Daoy (cell line): ENCODE measurements at regions not wholly inside any gene's neighbourhood (a gene's known extent, or its start where the extent isn't known, plus 50 kb on each side); places are given as distances from the start of the nearest gene placed in this dataset.

Source experiments
- DNase-seq: peaks from one replicate; pipeline ENCODE4 v3.0.0-alpha.2; 2015; ENCODE audit warnings: low read depth

DNA sequence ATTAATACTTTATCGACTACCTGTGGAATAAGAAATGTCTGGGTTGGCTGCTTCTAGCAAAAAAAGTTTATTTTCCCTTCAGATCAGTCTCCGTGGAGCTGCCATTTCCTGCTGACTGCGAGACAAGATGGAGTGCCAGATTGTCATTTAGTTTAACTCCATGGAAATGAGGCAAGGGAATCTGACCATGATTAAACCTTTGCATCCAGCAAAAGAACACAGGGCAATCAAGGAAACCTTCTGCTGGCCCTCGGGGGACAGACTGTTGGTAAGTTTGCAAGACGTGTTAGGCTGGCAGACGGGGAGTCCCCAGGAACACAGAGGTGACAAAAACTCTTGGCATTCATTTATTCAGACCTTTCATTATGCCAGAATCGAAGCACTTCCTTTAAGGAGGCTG is 52.2 kb upstream of the SPACA1 start:
- no peak for DNase-seq

DNA sequence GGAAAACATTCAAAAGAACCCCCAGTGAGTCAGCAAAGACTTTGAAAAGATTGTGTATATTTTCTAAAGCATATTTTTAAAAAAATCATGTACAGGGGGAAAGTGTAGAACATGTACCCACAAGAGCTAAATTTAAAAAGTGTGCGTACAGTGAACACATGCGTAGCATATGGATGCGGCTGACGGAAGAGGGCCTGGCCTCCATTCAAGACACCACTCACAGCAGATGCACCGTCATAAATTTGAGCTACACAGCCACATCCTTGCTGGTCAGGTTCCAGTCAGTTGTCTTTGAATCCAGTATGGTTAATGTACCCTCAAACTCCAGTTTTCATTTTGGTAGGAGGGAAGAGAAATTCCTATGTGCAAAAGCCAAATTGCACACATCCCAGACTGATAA is 54.3 kb upstream of the SPACA1 start:
- DNase-seq, result no peak

- DNase-seq, result no peak
These were observed 56.8 kb upstream of the SPACA1 start for GRCh38 chr6:87990871-87991270.

DNA sequence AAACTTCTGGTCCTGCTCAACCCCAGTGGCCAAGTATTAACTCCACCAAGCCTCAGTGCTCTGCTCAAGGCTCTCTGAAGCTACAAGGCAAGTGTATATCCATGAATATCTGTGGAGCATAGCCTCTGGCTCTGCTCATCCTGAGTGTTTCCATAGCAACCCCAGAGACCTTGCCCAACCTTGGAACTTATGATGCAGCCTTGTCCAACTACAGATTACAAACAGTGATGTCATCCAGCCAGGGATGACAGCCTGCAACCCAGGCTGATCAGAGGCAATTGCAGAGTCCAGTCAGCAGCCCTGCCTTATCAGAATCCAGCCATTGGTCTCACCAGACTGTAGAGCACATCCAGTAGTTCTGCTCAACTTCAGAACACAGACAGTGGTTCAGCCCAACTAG is 65.5 kb upstream of the SPACA1 start:
- no peak for DNase-seq

- DNase-seq, result no peak
These were observed 67.9 kb upstream of the SPACA1 start for GRCh38 chr6:87979737-87980136.

DNA sequence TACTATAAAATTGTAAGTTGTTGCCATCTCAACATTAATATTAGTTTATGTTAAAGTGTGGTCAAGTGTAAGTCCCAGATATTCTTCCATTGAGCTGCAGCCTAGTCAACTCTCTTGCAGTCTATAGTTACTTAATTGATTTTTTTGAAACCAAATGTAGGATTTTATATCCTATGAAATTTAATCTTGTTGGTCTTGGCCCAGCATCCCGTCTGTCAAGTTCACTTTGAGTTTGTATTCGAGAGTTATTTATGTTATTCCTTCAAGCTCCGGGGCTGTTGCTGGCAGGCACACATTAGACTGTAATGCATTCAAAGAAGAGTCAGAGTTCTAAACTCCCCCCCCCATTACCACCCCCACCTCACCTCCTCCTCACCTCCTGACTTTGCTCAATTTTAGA is 71.0 kb upstream of the SPACA1 start:
- DNase-seq, result no peak

DNA sequence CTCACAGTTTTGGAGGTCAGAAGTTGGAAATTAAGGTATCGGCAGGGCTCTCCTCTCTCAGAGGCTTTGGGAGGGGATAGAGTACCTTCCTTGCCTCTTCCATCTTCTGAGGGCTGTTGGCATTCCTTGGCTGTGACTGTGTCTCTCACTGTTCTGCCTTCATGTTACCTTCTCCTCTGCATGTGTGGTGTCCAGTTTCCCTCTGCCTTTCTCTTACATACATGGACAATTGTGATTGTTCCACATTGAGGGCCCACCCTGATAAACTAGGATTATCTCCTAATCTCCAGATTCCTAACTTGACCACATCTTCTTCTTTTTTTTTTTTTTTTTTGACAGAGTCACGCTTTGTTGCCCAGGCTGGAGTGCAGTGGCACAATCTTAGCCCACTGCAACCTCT is 72.1 kb upstream of the SPACA1 start:
- no peak for DNase-seq

DNA sequence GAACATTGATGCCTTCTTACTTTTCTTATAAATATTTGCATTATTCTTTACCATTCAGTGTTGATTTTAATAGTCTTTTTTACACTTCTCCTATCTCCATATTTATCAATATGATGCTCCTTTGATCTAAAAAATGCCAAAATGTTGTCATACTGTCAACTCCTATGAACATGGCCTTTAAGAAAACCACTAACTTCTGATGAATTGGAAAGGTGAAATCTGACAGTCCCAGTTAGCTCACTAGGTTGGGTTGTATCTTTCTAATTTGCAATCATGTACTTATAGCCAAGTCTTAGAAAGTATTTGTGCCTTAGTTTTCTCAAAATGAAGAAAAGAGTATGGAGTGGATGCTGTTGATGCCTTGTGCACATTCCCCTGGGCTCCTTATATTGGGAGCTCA is 75.4 kb upstream of the SPACA1 start:
- DNase-seq, result no peak

GRCh38 chr6:87971605-87972262 is 75.9 kb upstream of the SPACA1 start:
- no peak for DNase-seq

GRCh38 chr6:87968435-87969278 is 79.0 kb upstream of the SPACA1 start:
- DNase-seq, result peak; percentile 11

DNA sequence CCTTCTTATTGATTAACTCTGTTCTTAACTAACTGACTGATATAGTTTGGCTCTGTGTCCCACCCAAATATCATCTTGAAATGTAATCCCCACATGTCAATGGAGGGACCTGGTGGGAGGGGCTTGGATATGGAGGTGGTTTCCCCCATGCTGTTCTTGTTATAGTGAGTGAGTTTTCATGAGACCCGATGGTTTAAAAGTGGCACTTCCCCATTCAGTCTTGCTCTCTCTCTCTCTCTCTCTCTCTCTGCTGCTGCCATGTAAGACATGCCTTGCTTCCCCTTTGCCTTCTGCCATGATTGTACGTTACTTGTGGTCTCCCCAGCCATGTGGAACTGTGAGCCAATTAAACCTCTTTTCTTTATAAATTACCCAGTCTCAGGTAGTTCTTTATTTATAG is 81.8 kb upstream of the SPACA1 start:
- no peak for DNase-seq

DNA sequence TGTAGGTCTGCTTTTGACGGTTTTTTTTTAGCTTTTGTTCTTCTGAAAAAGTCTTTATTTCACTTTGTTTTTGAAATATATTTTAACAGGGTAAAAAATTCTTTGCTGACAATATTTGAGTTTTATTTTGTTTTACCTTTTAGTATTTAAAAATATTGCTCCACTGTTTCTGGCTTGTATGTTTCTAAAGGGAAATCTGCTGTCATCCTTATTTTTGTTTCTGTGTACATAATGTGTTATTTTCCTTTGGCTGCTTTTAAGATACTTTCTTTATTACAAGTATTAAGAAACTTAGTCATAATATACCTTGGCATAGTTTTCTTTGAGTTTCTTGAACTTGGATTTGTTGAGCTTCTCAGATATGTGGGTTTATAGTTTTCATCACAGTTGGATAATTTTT is 88.6 kb upstream of the SPACA1 start:
- DNase-seq, result no peak

- no peak for DNase-seq
These were observed 95.9 kb upstream of the SPACA1 start for GRCh38 chr6:87951751-87952150.

GRCh38 chr6:87950614-87951013 is 97.0 kb upstream of the SPACA1 start:
- no peak for DNase-seq

GRCh38 chr6:87949194-87949593 is 98.4 kb upstream of the SPACA1 start:
- DNase-seq, result no peak

DNA sequence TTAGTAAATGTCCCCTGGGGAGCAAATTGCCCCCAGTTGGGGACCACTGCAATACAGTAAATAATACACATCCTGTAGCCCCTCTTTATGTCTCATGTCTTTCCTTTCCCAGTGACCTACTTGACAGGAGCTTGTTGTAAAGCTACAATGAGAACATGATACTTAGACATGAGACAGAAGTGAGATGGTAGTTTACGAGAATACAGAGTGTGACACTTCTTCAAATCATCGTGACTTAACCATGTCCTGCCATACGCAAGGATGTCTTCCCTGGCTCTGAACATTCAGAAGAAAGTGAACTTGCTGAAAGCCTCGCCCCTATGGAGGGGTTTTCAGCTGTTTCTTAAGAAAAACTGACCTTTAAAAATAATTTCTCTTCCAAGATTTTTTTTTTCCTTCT is 101.0 kb upstream of the SPACA1 start:
- no peak for DNase-seq

DNA sequence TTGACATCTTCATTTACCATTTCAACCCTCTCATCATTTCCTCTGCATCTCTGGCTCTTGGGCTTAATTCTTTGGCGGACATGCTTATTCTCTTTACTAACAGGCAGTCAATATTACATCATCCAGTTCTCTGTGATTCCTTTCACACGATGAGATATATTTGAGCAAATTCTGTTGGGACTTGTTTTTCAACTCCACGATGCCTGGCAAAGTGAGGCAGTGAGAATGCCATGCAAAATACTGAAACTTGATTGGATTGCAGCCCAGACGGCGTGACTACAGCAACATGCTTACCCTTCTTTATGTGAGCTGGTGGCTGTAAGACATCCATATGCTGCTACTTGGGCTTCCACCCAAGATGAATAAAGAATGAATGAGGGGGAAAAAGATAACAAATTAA is 101.7 kb upstream of the SPACA1 start:
- no peak for DNase-seq

- DNase-seq, result no peak
These were observed 102.5 kb upstream of the SPACA1 start for GRCh38 chr6:87945181-87945580.

DNA sequence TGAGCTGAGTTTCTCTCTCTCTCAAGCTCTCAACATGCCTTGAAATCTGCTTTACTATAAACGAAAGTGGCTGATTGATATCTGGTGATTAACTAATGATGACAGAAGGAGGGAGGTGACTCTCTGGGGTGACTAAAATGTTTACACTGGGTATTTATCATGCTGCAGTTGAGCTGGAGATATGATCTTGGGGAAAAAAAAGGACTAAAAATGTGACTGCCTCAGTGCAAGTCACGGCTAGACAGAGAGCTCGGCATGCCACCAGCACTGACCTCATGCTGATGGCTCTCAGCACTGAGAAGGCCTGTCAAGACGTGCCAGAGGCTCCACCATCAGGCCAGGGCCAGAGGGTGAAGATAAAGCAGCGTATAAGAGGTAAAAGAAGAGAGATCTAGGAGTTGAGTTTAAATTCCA is 103.1 kb upstream of the SPACA1 start:
- peak; percentile 66 for DNase-seq

- no peak for DNase-seq
These were observed 104.5 kb upstream of the SPACA1 start for GRCh38 chr6:87943191-87943590.

DNA sequence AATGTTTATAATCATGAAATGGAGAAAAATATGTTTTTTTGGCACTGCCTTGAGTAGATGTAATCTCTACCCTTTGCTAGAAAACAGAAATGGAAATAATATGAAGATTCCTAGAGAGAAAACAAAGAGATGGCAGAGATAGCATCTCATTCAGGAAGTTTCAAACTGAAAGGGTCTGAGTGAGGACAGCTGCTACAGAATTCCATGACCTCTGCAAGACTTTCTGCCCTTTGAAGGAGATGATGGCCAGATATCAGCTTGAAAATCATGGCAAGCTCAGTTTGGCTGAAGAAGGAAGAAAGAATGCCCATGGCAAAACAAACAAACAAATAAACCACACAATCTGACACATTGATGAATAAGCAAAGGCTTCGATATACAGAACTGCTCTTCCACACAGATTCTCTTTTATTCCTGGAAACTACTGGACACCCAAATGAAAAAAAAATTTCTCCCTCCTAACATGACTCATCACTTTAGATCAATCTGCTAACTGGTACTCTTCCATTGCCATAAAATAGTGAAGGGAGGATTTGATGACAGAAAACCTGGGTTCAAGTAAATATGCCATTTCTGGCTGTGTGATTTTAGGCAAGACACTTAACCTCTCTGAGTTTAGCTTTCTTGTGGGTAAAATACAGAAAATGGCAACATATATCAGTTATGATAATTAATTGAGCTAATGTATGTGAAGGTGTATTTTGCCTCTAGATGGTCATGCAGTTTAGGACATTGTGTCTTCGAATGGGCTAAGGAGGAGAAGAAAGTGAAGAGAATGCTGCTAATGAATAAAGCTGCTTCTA is 105.9 kb upstream of the SPACA1 start:
- no peak for DNase-seq

DNA sequence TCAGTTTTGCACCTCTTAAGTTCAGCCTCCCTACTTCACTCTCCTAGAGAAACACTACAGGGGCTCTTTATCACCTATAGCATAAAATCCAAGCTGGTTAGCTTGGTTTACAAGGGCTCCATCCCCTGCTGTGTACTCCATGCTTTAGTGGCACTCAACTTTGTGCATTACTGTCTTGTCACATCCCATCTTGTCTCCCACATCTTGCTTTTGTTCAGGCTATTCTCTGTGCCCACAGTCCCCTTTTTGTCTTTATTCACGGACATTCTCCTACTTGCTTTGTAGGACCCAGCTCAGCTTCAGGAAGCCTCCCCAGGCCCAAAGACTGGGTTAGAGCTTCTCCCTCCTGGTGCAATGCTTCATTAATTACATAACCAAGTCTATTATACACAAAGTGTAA is 107.9 kb upstream of the SPACA1 start:
- no peak for DNase-seq

GRCh38 chr6:87938287-87938686 is 109.4 kb upstream of the SPACA1 start:
- DNase-seq, result no peak
